ENCODE measurements at regions not wholly inside any gene's neighbourhood (a gene's known extent, or its start where the extent isn't known, plus 50 kb on each side); places are given as distances from the start of the nearest gene placed in this dataset.

GRCh38 chr7:109094-109493 lies 83.3 kb upstream of the FAM20C start:
- TF ChIP-seq CTCF (IDR thresholded peaks at IDR 0.05; ENCODE audit: insufficient read depth, low read depth, low read length) (no peak), EZH2 (IDR thresholded peaks at IDR 0.05; ENCODE audit: insufficient read depth, low read length) (no peak)
